ENCODE measurements at regions not wholly inside any gene's neighbourhood (a gene's known extent, or its start where the extent isn't known, plus 50 kb on each side); places are given as distances from the start of the nearest gene placed in this dataset.
"Not testable (repeated sequence)": the region's sequence is repeated elsewhere in the genome, so short reads cannot be mapped to it uniquely, and the experiment has no call there.

GRCh38 chr9:746661-747434, 94.6 kb upstream of the DMRT1 start:
- no peak for DNase-seq

GRCh38 chr9:747567-747966, 93.9 kb upstream of the DMRT1 start:
- no peak for DNase-seq

DNA sequence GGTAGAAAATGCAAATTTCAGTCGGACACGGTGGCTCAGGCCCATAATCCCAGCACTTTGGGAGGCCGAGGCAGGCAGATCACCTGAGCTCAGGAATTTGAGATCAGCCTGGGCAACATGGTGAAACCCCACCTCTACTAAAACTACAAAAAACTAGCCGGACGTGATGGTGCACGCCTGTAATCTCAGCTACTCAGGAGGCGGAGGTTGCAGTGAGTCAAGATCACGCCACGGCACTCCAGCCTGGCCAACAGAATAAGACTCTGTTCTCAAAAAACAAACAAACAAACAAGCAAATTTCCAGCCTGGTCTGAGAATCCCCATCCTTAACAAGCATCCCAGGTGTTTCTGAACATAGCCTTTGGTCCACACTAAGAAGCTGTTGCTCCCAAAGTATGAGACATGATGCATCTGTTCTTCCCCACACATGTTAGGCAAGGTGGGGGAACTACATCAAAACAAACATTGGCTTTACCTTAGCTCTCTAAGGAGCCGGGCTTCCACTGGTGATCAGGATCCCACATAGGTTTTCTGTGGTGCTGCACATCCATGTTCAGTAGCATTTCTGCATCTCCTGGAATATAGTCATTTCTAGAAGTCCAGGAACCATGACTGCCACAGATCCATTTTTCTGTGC, 92.5 kb upstream of the DMRT1 start:
- DNase-seq, result no peak

DNA sequence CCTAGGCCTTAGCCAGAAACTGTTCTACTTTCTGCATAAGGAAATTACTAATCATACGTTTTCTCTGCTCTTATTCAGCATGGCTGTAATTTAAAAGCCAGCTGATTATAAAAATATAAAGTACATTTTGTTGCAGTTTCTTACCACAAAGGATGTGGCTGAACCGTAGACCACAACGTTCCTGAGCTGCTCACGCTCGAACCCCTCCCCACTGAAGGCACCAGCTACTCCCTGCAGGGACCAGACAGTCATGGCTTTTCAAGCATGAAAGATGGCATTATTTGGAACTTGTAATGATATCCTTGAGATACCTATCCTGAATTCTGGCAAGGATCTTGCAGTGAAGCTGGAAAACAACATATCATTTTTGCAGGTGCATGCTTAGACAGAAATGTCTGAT, 91.8 kb upstream of the DMRT1 start:
- no peak for DNase-seq

GRCh38 chr9:750249-750967, 91.1 kb upstream of the DMRT1 start:
- no peak for DNase-seq

GRCh38 chr9:751137-752051, 90.1 kb upstream of the DMRT1 start:
- DNase-seq, result no peak

GRCh38 chr9:752201-752600, 89.3 kb upstream of the DMRT1 start:
- DNase-seq, result no peak

- no peak for DNase-seq
These were observed 88.8 kb upstream of the DMRT1 start for GRCh38 chr9:752681-753200.

- not testable (repeated sequence) for DNase-seq
These were observed 87.8 kb upstream of the DMRT1 start for GRCh38 chr9:753734-754133.

DNA sequence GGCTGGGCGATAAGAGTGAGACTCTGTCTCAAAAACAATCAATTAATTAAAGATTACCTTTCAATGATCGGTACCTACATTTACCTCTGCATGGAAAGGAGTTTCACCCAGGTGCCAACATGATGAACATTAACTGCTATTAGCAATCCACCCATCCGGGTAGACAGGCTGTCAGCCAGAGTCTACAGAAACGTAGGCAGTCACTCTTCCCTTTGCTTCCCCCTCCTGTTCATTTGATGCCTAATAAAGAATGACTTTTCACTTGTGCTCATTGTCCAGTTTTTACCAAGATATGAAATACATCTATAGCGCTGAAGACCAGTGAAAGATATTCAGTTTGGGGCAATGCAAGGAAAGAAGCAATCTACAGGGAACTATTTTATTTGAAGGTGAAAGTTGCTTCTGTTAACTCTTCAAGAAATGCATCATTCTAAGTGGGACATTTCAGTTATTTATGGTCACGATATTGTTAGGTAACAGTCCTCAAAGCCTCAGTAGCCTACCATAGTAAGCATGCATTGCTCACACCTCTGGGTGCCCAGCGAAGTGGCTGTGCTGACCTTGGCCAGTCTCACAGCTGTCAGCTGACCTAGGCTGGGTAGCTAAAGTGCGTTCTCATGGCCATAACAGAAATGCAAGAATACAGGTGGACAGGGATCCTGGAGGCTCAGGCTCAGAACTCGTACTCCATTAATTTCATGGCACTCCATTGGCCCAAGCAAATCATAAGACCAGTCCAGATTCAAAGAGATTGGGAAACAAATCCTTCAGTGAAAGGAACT, 87.2 kb upstream of the DMRT1 start:
- DNase-seq, result no peak

DNA sequence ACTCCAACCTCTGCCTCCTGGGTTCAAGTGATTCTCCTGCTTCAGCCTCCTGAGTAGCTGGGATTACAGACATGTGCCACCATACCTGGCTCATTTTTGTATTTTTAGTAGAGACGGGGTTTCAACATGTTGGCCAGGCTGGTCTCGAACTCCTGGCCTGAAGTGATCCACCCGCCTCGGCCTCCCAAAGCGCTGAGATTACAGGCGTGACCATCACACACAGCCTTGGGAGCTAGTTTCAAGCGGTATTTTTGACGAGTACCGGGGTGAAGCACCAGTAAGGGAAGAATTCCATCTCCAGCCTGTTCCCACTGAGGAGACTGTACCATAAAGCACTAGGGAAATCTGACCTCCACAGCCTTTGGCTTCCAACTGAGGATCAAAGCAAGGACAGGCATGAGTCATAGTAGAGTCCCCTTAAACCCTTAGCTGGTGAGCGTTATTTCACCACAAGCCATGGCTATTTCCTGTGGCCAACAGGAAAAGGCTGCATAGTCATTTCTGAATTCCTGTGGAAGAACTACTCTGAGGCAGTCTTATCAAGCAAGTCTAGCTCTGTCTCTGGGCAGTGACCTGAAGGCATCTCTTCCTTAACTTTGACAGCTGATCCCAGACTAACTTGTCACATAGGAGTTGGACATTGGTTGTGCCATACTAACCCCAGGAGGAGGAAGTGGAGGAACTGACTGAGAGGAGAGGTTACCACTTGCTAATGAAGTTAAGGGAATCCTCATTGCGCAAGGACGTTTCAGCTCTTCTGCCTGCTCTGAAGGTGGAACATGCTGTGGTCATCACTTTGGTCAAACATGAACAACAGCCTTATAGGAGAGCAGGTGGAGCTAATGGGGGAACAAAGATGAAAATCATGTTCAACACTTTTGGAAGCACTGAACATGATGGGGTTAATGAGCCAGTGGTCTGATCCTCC, 85.8 kb upstream of the DMRT1 start:
- DNase-seq, result no peak

- no peak for DNase-seq
These were observed 84.1 kb upstream of the DMRT1 start for GRCh38 chr9:757246-757881.

DNA sequence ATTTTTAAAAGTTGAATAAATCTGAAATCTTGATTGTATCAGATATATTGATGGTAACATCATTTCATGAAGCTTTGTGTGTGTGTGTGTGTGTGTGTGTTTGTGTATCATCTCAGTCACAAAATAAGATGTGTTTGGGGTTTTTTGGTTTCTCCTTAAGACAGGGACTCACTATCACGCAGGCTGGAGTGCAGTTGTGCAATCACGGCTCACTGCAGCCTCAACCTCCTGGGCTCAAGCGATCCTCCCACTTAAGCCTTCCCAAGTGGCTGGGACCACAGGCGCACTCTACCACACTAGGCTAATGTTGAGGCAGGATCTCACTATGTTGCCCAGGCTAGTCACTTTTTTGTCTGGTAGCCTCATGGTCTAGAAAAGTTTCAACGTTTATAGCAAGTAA, 83.4 kb upstream of the DMRT1 start:
- DNase-seq, result no peak

DNA sequence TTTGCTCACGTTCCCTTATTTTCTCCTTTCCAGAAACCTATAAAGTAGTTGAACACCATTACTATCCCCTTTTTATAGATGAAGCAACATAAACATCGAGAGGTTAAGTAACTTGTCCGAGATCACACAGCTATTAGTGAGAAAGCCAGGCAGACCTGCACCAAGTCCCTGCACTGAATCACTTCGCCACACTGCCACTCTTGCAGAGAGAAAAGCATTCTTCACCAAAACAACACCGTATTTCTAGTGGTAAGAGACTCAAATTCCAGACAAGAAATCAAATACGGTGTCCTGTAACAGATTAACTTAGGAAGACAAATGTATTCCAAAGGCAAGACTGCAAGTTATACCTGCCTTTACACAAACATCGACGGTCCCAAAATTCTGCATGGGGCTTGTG, 82.0 kb upstream of the DMRT1 start:
- no peak for DNase-seq

GRCh38 chr9:759983-760736, 81.3 kb upstream of the DMRT1 start:
- no peak for DNase-seq

DNA sequence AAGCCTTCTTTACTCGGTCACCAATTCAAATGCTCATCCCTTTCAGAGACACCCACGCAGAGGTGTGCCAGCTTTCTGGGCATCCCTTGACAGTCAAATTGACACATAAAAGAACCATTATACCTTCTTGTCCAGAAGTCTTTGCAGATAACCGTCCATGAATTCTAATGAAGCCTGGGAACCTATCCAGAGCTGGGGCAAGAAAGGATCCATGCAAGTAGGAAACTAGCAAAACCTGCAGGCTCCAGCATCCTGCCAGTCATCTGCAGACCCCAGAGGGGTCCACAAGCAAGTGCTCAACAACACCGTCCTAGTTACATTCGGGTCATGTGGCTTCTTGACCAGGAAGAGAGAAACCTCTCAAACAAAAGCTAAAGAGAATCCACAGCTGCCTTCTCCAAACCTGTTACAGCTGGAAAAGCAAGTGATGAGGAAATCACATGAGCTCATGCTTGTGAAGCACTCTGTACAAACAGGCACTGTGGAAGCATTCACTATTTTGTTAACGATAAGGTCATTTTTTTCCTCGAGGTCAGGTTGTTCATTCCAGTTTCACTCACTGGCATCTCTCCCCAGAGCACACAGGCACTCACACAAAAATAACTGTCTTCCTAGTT, 80.2 kb upstream of the DMRT1 start:
- DNase-seq, result no peak

GRCh38 chr9:761793-762560, 79.5 kb upstream of the DMRT1 start:
- DNase-seq, result no peak

DNA sequence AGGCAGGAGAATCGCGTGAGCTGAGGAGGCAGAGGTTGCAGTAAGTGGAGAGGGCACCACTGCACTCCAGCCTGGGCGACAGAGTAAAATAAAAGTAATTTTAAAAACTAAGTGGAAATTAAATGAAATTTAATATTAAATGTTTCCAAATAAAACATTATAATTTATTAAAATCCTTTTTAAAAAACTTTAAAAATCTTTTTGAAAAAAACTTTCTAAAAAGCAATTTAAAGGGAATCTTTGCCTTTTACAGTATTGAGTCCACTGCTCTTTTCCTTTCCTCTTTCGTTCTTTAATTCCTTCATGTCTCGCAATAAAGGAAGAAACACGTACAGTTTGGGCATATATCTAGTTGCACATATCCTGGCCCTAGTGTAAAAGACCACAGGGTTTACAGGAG, 77.8 kb upstream of the DMRT1 start:
- DNase-seq, result no peak
